ENCODE measurements at regions not wholly inside any gene's neighbourhood (a gene's known extent, or its start where the extent isn't known, plus 50 kb on each side); places are given as distances from the start of the nearest gene placed in this dataset.

- TF ChIP-seq CTCF (IDR thresholded peaks at IDR 0.05; ENCODE audit: insufficient read depth, low read length, poor library complexity, severe bottlenecking), result no peak
- no peak for TF ChIP-seq EZH2phosphoT487 (conservative IDR thresholded peaks at IDR 0.05; ENCODE audit: low read length)
Measured at GRCh38 chr3:13123765-13124164, 50.5 kb upstream of the IQSEC1 start.

All from SU-DHL-6 (cell line).